ENCODE measurements at regions not wholly inside any gene's neighbourhood (a gene's known extent, or its start where the extent isn't known, plus 50 kb on each side); places are given as distances from the start of the nearest gene placed in this dataset.

DNA sequence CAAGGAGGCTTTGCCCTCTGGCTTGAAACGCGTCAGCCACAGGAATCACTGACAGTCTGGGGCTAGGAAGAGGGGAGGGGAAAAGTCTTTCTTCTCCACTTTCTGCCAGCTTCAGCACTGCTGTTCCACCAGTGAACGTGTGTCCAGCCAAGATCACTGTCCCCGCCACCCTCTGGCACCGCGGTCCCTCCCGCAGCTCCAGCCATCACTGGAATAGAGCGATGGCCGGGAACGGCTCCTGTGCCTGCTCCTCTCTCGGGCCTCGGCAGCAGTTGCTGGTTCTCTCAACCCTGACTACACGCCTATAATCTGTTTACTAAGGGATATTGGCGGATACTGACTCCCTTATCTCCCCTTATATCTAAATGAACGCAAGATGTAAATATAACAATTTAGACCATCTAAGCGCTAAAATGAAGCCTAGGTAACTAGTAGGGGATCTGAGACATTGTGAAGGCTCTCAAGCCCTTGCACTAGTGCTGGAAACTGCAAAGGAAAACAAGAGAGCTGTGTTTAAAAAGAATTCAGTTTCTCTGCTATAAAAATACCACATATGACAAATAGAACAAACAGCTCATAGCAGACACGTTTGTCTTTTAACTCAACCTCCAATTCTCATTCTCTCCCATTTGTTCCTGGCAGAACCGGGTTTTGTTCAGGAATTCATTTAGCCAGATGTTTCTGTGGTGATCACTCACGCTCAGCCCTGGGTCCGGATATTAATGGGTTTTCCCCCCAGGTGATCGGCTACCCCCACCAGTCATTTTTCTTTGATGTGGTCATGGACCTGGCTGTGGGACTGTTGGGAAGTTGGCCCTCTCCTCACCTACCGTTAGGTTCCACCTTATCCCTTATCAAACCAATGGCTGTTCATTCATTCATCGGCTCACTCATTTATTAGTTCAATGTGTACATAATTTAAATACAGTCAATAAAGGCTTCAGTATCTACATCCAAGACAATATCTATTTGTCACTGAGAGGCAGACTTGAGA, 149.8 kb downstream of the MED10 start:
- no peak for DNase-seq

DNA sequence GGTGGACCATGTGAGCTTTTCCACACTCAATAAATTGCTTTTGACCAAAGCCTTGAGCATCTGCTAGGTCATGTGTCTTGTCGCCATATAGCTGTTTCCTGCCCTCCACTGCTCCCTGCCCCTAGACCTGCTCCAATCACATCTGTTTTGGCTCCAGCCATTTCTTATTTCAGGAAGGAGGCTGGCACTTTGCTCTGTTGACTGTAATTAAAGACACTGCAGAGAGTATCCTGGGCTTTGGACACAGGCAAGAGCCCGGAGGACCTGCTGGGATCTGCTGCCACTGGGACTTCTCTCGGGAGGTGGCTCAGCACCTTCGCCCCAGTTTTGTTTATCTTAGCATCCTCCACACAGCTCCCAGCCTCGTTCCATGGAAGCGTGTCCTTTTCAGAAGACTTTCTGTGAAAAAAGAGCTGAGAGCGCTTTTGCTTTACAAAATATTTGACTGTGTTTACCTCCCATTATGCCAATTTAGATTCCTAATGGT, 153.2 kb downstream of the MED10 start:
- no peak for DNase-seq

DNA sequence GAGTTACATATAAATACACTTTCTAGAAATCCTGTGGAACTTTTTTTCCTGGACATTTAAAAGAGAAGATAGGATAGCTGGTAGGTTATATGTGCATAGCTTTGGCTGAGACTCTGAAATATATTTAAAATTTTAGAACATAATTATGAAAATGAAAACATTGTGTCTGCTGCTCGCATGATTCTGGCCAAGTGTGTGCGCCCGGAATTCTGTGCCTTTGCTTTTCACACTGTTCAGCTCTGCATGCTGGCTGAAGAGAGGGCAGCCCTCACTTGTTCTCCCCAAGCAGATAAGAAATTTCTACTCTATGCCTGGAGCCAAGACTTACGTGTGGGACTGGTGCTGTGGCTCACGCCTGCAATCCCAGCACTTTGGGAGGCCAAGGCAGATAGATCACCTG, 153.9 kb downstream of the MED10 start:
- no peak for DNase-seq

DNA sequence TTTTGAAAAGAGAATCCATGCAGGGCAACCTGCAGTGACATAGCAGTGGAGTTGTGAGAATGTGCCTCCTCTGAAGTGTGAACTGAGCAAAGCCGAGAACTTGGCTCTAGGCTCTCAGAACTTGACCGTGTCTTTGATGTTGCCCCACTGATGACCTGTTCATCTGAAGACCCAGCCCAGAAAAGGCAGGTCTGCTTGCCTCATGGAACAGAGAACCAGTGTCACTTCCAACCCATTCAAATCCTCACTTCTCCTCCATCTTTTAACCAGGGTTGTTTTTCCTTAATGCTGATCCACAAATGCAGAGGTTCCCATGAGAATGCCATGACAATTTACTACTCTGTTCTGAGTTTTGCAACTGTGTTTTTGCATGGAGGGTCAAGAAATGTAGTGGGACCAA, 155.4 kb downstream of the MED10 start:
- no peak for DNase-seq

DNA sequence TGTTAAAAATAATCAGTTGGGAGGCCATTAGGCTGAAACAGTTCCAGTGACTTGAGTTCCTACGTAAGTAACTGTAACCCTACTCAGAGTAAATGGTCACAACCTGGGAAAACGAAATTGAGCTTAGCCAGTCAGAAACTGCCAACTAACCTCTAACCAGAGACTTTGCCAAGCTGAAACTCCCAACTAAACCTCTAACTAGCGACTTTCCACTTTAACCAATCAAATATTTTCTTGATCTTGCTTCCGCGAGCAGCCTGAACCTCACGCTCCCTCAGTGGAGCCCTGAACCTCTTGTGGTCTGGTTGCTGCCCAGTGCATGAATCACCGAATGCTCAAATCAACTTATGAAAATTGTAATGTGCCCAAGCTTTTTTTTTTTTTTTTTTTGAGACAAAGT, 156.2 kb downstream of the MED10 start:
- no peak for DNase-seq

DNA sequence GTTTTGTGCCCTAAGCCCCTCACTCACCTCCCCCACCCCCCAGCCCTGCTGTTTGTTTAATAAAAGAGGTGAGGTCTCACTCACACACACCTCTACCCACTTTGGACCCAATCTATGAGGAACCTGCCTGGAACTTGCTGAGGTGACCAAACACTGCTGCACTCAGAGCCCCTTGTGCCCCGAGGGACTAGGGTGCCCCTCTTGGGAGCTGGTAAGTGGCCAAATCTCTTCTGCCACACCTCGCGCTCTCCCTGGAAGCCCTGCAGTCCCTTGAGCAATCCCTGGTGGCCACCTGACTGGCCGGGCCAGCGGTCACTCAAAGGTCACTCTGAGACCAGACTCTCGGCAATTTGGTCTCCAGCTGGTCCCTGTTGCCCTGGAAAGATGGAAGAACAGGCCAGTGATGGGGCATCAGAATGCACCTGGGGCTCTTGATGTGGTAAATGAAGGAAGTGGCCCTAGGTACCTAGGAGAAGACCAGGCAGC, 157.2 kb downstream of the MED10 start:
- no peak for DNase-seq

DNA sequence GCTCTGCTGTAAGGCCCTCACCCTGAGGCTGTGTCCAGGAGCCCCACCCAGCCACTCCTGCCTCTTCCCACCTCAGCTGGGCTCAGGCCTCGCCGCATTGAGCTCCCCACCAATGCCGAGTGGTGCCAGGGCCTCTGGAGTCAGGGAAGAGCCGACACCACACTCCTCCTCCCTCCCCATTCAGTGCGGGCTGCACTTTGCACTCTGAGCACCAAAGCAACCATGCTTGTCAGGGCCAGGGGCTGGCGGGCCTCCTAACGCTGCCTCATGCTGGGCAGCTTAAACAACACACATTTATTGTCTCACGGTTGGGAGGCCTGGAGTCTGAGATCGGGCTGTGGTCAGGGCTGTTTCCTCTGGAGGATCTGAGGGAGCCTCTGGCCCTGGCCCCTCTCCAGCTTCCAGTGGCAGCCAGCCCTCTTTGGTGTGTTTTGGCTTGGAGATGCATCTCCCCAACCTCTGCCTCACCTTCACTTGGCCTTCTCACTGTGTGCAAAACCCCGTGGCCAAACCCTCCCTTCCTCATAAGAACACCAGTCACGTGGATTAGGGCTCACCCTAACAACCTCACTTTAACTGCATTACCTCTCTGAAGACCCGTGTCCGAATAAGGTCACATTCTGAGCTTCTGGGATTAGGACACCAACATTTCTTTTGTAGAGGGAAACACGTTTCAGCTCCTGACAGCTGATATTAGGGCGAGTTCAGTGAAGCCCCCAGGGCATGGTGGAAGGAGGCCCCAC, 157.8 kb downstream of the MED10 start:
- no peak for DNase-seq

DNA sequence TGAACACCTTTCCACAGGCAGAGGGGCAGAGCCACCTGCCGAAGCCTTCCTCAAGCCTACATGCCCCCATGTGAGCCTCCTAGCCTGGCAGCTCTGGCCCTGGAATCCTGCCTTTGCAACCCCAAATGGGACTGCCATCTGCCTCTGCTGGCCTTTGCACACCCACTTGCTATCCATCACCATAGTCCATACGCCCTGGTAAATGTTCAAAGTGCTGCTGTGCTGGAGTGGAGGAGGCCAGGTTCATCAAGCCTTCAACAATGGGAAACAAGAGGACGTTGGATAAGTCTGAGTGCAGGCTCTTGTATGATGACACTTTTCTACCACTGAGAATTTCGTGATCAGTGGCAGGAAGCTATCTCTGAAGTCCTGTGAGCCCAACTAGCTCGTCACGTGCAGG, 159.8 kb downstream of the MED10 start:
- no peak for DNase-seq

DNA sequence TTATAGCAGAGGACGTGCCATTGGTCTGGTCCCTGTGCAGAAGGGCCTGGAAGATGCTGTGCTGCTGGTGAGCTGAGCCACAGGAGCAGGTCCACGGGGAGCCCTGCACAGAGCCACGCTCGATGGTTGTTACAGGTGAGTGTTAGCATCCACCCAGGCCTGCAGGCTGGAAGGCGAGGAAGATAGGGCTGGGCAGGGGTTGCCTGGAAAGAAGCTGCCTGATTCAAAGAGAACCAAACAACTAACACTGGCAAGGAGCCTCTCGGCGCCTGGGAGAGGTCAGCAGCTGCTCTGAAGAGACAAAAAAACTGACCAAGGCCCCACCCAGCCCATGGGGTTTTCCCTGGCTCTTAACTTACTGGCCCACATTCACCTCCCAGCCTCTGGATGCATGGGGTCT, 160.2 kb downstream of the MED10 start:
- no peak for DNase-seq

DNA sequence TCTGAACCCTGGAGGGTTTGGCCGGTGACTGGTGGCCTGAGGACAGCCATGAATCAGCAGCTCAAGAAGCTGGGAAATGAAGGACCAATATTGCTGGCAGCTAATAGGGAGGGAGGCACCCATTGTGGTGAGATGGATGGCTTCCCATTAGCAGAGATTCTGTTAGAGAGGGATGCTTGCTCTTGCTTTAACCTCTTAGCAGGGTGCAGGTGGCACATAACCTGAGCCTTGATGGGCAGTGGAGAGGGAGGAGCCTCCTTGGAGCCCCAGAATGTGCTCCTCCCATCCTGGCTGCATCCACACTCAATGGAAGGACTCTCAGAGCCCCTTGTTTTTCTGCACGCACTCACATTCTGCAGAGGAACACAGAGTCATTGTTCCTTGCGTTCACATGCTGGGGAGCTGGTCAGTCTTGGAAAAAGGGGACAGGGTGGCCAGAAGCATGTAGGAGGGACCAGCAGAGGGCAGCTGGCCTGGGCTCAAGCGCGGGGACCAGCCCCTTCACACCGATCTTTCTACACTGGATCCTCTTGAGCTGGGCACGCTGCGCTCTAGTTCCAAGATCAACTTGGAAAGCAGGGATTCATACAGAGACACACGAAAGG, 161.8 kb downstream of the MED10 start:
- DNase-seq: no peak

DNA sequence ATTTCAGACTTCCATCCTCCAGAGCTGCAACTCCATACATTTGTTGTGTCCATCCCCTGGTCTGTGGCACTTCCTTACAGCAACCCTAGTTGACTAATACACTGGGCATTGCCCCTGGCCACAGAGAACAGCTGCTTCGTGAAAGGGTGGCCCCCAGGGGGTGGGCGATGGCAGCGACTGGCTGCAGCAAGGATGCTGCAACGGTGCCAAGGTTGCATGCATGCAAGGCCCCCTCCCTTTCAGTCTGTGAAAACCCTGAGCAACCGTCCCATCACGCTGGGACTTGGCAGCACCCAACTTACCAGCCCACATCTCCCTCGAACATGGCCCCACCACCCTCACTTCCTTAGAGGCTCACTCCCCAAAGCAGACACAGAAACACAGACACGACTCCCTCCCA, 162.5 kb downstream of the MED10 start:
- DNase-seq: no peak

DNA sequence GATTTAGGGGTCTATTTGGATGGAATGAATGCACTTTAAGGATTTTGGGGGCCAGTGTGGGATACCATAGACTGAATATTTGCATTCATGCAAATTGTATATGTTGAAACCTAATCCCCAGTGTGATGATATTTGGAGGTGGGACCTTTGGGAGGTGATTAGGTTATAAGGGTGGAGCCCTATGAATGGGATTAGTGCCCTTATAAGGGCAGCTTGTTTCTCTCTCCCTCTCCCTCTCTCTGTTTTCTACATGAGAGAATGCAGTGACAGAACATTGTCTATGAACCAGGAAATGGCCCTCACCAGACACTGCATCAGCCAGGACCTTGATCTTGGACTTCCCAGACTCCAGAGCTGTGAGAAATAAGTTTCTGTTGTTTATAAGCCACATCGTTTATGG, 166.1 kb downstream of the MED10 start:
- DNase-seq: no peak

DNA sequence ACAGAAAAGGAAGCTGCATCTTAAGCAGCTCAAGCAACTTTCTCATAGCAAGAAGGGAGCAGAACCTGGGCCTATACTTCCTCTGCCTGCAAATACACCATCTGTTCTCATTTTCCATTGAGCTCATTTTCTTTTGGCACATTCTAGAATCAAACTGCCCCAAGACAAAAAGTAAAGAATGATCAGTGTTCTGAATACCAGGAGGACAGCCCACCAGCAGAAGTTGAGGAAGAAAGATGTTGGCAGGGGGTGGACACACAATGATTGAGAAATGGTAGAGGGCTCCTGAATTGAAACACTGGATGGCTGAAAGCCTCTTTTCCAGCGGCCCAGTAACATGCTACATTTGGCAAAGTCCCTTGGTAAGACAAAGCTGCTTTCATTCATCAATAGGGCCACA, 171.8 kb downstream of the MED10 start:
- DNase-seq: no peak

DNA sequence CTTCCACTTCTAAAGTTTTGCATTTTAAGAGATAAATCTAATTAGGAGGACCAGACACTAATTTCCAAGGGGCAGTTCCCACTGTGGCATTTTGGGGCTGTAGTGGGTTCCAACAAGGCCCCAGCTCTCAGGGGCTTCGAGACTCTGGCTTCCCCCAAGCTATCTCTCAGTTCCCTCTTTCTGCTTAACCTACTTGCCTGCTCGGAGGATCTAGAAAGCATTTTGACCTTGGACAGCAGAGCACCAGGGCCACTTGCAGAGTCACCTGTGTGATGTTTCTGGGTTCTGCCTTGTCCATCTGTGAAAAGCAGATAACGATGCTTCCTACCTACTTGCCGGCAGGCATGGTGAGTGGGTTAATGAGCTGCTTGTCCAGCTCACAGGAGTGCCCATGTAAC, 175.4 kb downstream of the MED10 start:
- DNase-seq: no peak

DNA sequence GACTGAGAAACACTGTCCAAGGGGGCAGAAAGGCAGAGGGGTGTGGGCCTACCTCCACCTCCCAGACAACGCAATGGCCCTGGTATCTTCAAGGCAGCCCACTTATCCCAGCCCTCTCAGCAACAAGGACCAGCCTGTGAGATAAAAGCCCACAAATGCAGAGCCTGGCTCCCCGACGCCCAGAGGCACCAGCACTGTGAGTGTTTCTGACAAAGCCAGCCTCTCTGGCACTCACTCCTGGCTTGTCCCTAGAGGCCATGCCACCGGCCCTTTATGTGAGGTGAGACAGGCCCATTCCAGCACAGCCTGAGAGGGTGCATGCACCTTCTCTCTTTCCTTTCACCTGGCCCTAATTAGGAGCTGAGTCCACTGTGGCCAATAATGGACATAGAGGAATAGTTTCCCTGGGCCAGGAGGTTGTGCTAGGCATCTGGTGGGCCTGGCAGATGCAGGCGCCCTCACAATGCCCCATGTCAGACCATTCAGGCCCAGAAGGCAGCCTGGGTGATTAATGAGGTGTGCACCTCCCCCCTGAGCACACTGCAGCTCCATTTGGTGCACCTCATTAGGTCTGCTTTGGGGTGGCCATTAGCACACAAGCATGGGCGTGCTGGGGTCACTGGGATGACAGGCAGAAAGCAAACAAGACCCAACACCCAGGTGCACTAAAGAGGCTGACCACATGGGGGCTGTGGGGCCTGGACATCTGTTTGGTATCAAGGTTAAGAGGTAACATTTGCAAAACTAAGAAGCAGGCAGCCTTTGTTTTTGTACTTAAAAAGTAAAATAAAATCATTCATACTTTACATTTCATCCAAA, 176.0 kb downstream of the MED10 start:
- no peak for DNase-seq

DNA sequence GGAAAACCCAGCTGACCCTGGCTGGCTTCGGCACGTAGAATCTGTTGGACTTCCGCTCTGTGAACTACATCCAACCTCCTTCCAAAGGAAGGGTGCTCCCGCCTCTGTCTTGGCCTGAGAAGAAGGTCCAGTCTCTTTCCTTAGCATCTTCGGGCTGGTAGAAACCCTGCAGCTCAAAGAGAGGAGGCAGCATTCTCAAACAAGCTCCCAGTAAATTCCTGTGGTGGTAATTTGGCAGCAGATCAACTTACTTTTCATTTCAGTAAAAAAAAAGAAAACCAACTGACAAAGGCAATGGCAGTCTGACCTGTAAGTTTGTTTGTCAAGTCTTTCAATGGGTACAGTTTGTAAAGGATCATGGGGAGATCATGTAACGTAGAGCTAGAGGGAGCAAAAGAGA, 176.7 kb downstream of the MED10 start:
- DNase-seq: no peak

DNA sequence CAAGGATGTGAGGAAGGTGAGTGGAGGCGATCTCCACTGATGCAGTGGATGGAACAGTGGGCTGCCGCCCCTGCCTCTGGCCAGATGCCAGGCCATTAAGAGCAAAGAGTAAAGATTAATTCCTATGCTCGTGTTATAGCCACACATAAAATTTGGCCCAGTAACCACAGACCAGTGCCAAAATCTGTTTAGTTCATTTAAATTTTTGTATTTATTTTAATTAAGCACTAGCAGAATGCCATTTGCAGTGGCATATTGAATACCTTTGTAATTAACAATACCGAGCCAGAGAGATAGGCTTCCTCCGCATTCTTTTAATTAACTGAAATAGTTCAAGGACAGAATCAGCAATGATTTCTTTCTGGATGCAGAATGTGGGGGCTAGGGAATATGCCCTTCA, 179.8 kb downstream of the MED10 start:
- DNase-seq: no peak

DNA sequence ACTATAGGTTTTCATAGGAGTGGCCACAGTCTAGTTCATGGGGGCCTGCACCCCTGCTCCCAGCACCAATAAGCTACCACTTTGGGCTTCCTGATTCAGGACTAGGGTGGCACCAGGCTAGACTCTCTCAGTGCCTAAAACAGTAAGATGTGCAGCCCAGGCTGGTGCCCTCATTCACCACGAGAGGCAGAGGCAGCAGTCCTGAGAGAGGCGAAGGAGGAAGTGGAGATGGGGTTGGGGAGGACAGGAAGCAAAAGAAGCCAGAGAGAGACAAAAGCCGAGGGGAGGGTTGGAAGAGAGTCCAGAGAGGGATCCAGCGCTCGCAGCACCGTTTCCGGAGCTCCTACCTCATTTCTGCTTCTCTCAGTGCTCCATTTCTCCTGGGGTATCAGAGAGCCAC, 180.9 kb downstream of the MED10 start:
- DNase-seq: no peak

DNA sequence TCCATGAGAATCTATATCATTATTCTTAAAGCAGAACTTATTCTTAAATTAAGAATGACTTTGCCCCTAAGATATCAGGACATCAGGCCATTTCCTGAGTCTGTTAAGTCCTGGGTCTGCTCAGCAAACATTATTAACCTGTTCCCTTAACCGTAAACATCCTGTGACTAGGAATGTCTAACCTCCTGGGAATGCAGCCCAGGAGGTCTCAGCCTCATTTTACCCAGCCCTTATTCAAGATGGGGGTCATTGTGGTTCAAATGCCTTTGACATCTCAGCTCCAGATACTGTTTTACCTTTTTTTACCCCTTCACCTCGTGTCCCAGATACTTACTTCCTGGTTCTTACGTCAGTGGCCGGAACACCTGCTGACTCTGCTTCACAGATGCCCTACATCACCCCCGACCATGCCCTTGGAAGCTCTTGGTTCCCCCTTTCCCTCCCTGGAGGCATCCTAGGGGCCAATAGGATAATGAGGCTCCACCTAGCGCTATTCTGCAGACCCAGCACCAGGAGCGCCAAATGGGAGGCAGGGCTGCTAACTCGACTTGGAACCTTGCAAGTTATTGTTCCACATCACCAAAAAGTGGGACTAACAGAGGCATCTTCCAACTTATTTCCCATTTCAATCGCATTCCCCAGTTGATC, 182.5 kb downstream of the MED10 start:
- no peak for DNase-seq

DNA sequence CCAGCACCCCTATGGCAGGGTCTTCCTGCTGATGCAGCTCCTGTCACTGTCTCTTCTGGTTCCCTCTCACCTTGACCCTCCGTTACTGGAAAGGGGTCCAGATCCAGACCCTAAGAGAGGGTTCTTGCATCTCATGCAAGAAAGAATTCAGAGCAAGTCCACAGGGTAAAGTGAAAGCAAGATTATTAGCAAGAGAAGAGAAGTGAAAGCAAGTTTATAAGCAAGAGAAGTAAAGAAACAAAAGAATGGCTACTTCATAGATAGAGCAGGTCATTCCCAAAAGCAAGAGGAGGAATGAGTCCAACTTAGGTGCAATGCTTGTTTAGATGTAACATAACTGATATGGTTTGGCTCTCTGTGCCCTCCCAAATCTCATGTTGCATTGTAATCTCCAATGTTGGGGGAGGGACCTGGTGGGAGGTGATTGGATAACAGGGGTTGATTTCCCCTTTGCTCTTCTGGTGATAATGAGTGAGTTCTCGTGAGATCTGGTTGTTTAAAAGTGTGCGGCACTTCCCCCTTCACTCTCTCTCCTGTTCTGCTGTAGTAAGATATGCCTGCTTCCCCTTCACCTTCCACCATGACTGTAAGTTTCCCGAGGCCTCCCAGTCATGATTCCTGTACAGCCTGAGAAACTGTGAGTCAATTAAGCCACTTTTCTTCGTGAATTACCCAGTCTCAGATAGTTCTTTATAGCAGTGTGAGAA, 183.3 kb downstream of the MED10 start:
- no peak for DNase-seq

DNA sequence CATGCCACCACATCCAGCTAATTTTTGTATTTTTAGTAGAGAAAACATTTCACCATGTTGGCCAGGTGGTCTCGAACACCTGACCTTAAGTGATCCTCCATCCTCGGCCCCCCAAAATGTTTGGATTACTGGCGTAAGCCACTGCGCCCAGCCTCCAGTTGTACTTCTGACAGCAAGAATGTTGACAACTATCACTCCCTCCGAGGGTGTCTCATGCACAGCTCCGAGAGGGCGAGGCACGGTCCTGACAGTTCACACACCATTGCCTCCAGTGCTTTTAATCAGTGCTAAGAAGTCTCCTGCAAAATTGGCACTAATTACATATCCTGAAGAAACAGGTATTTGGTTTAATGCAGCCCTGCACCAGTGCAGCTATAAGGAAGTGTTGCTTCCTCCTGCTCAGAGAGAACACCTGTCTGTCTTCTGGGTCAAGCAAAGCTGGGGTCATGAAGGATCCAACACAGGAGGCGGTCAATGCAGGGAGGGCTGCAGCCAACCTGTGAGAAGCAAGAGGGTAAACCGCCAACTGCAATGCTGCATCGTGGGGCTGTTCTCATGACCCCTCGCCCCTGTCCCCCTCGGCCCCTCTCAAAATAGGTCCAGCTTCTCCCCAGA, 184.0 kb downstream of the MED10 start:
- no peak for DNase-seq

All from left hindlimb (tissue), 1 donor.